ENCODE measurements at regions not wholly inside any gene's neighbourhood (a gene's known extent, or its start where the extent isn't known, plus 50 kb on each side); places are given as distances from the start of the nearest gene placed in this dataset.

GRCh38 chr2:12805033-12805432, 88.3 kb downstream of the TRIB2 start:
- no peak for TF ChIP-seq EZH2phosphoT487 (IDR thresholded peaks at IDR 0.05; ENCODE audit: insufficient read depth, low read depth)
- TF ChIP-seq EZH2 (IDR thresholded peaks at IDR 0.05; ENCODE audit: insufficient read depth, poor library complexity, severe bottlenecking): no peak

Data from GM23248 (cell line).